IgD-negative memory B cell (primary cell): ENCODE measurements at regions not wholly inside any gene's neighbourhood (a gene's known extent, or its start where the extent isn't known, plus 50 kb on each side); places are given as distances from the start of the nearest gene placed in this dataset.

Source experiments
- H3K27ac Mint-ChIP-seq, 3 donors: one replicate each; pipeline ENCODE4 v1.8.0; 2020 to 2022; ENCODE audit warnings: mild to moderate bottlenecking in 3 of 3, mixed read lengths in 3 of 3, moderate library complexity in 1 of 3
- H3K27me3 Mint-ChIP-seq: one replicate; pipeline ENCODE4 v1.8.0; 2021; ENCODE audit warnings: mixed read lengths
- H3K36me3 Mint-ChIP-seq: one replicate; pipeline ENCODE4 v1.8.0; 2020; ENCODE audit warnings: mild to moderate bottlenecking, mixed read lengths
- H3K4me1 Mint-ChIP-seq, 3 donors: one replicate each; pipeline ENCODE4 v1.8.0; 2020 to 2022; ENCODE audit warnings: mixed read lengths in 3 of 3, mild to moderate bottlenecking in 1 of 3
- H3K4me3 Mint-ChIP-seq, 4 donors: one replicate each; pipeline ENCODE4 v1.8.0; 2020 to 2022; ENCODE audit warnings: mild to moderate bottlenecking in 4 of 4, mixed read lengths in 4 of 4, moderate library complexity in 3 of 4
- H3K9me3 Mint-ChIP-seq, 3 donors: one replicate each; pipeline ENCODE4 v1.8.0; 2020 to 2021; ENCODE audit warnings: mixed read lengths in 3 of 3, mild to moderate bottlenecking in 1 of 3

GRCh38 chr3:44070841-44071546 lies 170.7 kb upstream of the TOPAZ1 start:
- no peaks in the 10 kb centered on the region for H3K36me3 Mint-ChIP-seq
- no peak overlapping the region for H3K27ac Mint-ChIP-seq
- no peaks in the 10 kb centered on the region for H3K27me3 Mint-ChIP-seq
- no peaks in the 10 kb centered on the region for H3K4me1 Mint-ChIP-seq
- no peaks in the 10 kb centered on the region for H3K9me3 Mint-ChIP-seq
- H3K4me3 Mint-ChIP-seq = no peak overlapping the region

- Mint-ChIP-seq H3K4me3 (no peak overlapping the region), H3K27me3 (no peaks in the 10 kb centered on the region), H3K27ac (no peak overlapping the region), H3K4me1 (peaks cover 0 to 3% (median 0%) of the 10 kb centered on the region in 3 donors), H3K9me3 (no peaks in the 10 kb centered on the region), H3K36me3 (no peaks in the 10 kb centered on the region)
These were observed 168.8 kb upstream of the TOPAZ1 start for GRCh38 chr3:44072601-44073540.

GRCh38 chr3:44074181-44074580 lies 167.5 kb upstream of the TOPAZ1 start:
- Mint-ChIP-seq H3K4me1 (peaks cover 0 to 3% (median 0%) of the 10 kb centered on the region in 3 donors), H3K27me3 (no peaks in the 10 kb centered on the region), H3K9me3 (no peaks in the 10 kb centered on the region), H3K27ac (no peak overlapping the region), H3K36me3 (no peaks in the 10 kb centered on the region), H3K4me3 (no peak overlapping the region)

- Mint-ChIP-seq H3K27ac (peak overlapping the region in 1 of 3 donors; percentile 48), H3K4me3 (no peak overlapping the region), H3K36me3 (no peaks in the 10 kb centered on the region), H3K4me1 (peaks cover 0 to 3% (median 0%) of the 10 kb centered on the region in 3 donors), H3K9me3 (no peaks in the 10 kb centered on the region), H3K27me3 (no peaks in the 10 kb centered on the region)
These were observed 165.4 kb upstream of the TOPAZ1 start for GRCh38 chr3:44076221-44076829.

- no peak overlapping the region for H3K27ac Mint-ChIP-seq
- H3K4me1 Mint-ChIP-seq = peaks cover 0 to 3% (median 0%) of the 10 kb centered on the region in 3 donors
- no peaks in the 10 kb centered on the region for H3K9me3 Mint-ChIP-seq
- peaks cover 1% of the 10 kb centered on the region for H3K36me3 Mint-ChIP-seq
- H3K4me3 Mint-ChIP-seq = no peak overlapping the region
- no peaks in the 10 kb centered on the region for H3K27me3 Mint-ChIP-seq
These were observed 164.4 kb upstream of the TOPAZ1 start for GRCh38 chr3:44077267-44077666.

- no peaks in the 10 kb centered on the region for H3K9me3 Mint-ChIP-seq
- no peak overlapping the region for H3K27ac Mint-ChIP-seq
- H3K36me3 Mint-ChIP-seq = peaks cover 1% of the 10 kb centered on the region
- H3K4me1 Mint-ChIP-seq = peaks cover 0 to 3% (median 0%) of the 10 kb centered on the region in 3 donors
- no peaks in the 10 kb centered on the region for H3K27me3 Mint-ChIP-seq
- no peak overlapping the region for H3K4me3 Mint-ChIP-seq
These were observed 162.8 kb upstream of the TOPAZ1 start for GRCh38 chr3:44078863-44079262.

GRCh38 chr3:44079916-44080315 lies 161.8 kb upstream of the TOPAZ1 start:
- Mint-ChIP-seq H3K4me3 (no peak overlapping the region), H3K4me1 (peaks cover 0 to 3% (median 0%) of the 10 kb centered on the region in 3 donors), H3K9me3 (no peaks in the 10 kb centered on the region), H3K27me3 (no peaks in the 10 kb centered on the region), H3K36me3 (peaks cover 1% of the 10 kb centered on the region), H3K27ac (no peak overlapping the region)

- Mint-ChIP-seq H3K36me3 (peaks cover 1% of the 10 kb centered on the region), H3K27ac (no peak overlapping the region), H3K9me3 (no peaks in the 10 kb centered on the region), H3K4me1 (peaks cover 0 to 3% (median 0%) of the 10 kb centered on the region in 3 donors), H3K27me3 (no peaks in the 10 kb centered on the region), H3K4me3 (no peak overlapping the region)
These were observed 161.1 kb upstream of the TOPAZ1 start for GRCh38 chr3:44080474-44081072.

- Mint-ChIP-seq H3K4me1 (no peaks in the 10 kb centered on the region), H3K4me3 (no peak overlapping the region), H3K36me3 (peaks cover 2% of the 10 kb centered on the region), H3K27me3 (no peaks in the 10 kb centered on the region), H3K9me3 (no peaks in the 10 kb centered on the region), H3K27ac (no peak overlapping the region)
These were observed 151.7 kb upstream of the TOPAZ1 start for GRCh38 chr3:44090036-44090435.

- no peaks in the 10 kb centered on the region for H3K4me1 Mint-ChIP-seq
- no peaks in the 10 kb centered on the region for H3K36me3 Mint-ChIP-seq
- peaks cover 0 to 1% (median 0%) of the 10 kb centered on the region in 3 donors for H3K9me3 Mint-ChIP-seq
- H3K4me3 Mint-ChIP-seq = no peak overlapping the region
- H3K27ac Mint-ChIP-seq = no peak overlapping the region
- no peaks in the 10 kb centered on the region for H3K27me3 Mint-ChIP-seq
These were observed 149.2 kb upstream of the TOPAZ1 start for GRCh38 chr3:44092497-44092896.

- H3K36me3 Mint-ChIP-seq = no peaks in the 10 kb centered on the region
- no peaks in the 10 kb centered on the region for H3K27me3 Mint-ChIP-seq
- no peak overlapping the region for H3K27ac Mint-ChIP-seq
- no peaks in the 10 kb centered on the region for H3K4me1 Mint-ChIP-seq
- peaks cover 0 to 1% (median 0%) of the 10 kb centered on the region in 3 donors for H3K9me3 Mint-ChIP-seq
- H3K4me3 Mint-ChIP-seq = no peak overlapping the region
These were observed 148.2 kb upstream of the TOPAZ1 start for GRCh38 chr3:44093531-44093930.

- H3K9me3 Mint-ChIP-seq = peaks cover 0 to 1% (median 0%) of the 10 kb centered on the region in 3 donors
These were observed 142.8 kb upstream of the TOPAZ1 start for GRCh38 chr3:44098656-44099415.

GRCh38 chr3:44099566-44100297 lies 142.0 kb upstream of the TOPAZ1 start:
- peaks cover 0 to 1% (median 0%) of the 10 kb centered on the region in 3 donors for H3K9me3 Mint-ChIP-seq
- no peaks in the 10 kb centered on the region for H3K27me3 Mint-ChIP-seq
- H3K4me1 Mint-ChIP-seq = peaks cover 0 to under 1% (median under 1%) of the 10 kb centered on the region in 3 donors
- no peak overlapping the region for H3K27ac Mint-ChIP-seq
- H3K36me3 Mint-ChIP-seq = no peaks in the 10 kb centered on the region
- no peak overlapping the region for H3K4me3 Mint-ChIP-seq

More at GRCh38 chr3:44098656-44099415, 142.8 kb upstream of the TOPAZ1 start:
- no peaks in the 10 kb centered on the region for H3K36me3 Mint-ChIP-seq
- no peaks in the 10 kb centered on the region for H3K4me1 Mint-ChIP-seq
- no peak overlapping the region for H3K27ac Mint-ChIP-seq
- H3K4me3 Mint-ChIP-seq = no peak overlapping the region
- no peaks in the 10 kb centered on the region for H3K27me3 Mint-ChIP-seq

- peaks cover 2 to 7% (median 6%) of the 10 kb centered on the region in 3 donors for H3K4me1 Mint-ChIP-seq
- peaks cover 0 to 1% (median 0%) of the 10 kb centered on the region in 3 donors for H3K9me3 Mint-ChIP-seq
- no peak overlapping the region for H3K27ac Mint-ChIP-seq
- H3K36me3 Mint-ChIP-seq = no peaks in the 10 kb centered on the region
- no peak overlapping the region for H3K4me3 Mint-ChIP-seq
- no peaks in the 10 kb centered on the region for H3K27me3 Mint-ChIP-seq
These were observed 141.4 kb upstream of the TOPAZ1 start for GRCh38 chr3:44100298-44100695.
